ENCODE measurements at regions not wholly inside any gene's neighbourhood (a gene's known extent, or its start where the extent isn't known, plus 50 kb on each side); places are given as distances from the start of the nearest gene placed in this dataset.
"Not testable (repeated sequence)": the region's sequence is repeated elsewhere in the genome, so short reads cannot be mapped to it uniquely, and the experiment has no call there.

DNA sequence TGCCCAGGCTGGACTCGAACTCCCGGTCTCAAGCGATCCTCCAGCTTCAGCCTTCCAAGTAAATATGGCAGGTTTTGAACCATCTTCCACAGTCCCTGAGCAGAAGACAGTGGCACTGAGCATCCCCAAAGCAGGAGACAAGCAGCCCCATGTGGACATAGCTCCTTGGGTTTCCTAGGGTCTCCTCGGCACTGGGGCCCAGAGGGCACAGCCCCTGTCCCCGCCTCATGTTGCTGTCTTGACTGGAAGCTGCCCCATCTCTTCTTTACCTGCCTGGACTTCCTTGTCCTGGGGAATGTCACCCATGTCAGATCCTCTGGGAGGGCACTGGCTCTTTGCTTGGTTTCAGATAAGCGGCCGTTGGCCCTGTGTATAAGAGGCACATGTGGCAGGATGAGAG, 263.7 kb upstream of the RAB4A start:
- DNase-seq (ENCODE audit: low read depth, low spot score), result no peak
- Mint-ChIP-seq H3K9me3 (no peaks in the 10 kb centered on the region), H3K27me3 (ENCODE audit: low read depth) (peaks cover 77% of the 10 kb centered on the region), H3K27ac (ENCODE audit: unreplicated experiment) (no peak overlapping the region), H3K36me3 (ENCODE audit: low read depth) (no peaks in the 10 kb centered on the region), H3K4me3 (no peak overlapping the region), H3K4me1 (peaks cover 22% of the 10 kb centered on the region)
- TF ChIP-seq CTCF (conservative IDR thresholded peaks at IDR 0.05), result no peak

GRCh38 chr1:229007701-229008100, 263.2 kb upstream of the RAB4A start:
- Mint-ChIP-seq H3K27me3 (ENCODE audit: low read depth) (peaks cover 76% of the 10 kb centered on the region), H3K4me1 (peaks cover 17% of the 10 kb centered on the region), H3K27ac (ENCODE audit: unreplicated experiment) (no peak overlapping the region), H3K9me3 (no peaks in the 10 kb centered on the region), H3K36me3 (ENCODE audit: low read depth) (no peaks in the 10 kb centered on the region), H3K4me3 (no peak overlapping the region)
- no peak for DNase-seq (ENCODE audit: low read depth, low spot score)
- TF ChIP-seq CTCF (conservative IDR thresholded peaks at IDR 0.05), result no peak

DNA sequence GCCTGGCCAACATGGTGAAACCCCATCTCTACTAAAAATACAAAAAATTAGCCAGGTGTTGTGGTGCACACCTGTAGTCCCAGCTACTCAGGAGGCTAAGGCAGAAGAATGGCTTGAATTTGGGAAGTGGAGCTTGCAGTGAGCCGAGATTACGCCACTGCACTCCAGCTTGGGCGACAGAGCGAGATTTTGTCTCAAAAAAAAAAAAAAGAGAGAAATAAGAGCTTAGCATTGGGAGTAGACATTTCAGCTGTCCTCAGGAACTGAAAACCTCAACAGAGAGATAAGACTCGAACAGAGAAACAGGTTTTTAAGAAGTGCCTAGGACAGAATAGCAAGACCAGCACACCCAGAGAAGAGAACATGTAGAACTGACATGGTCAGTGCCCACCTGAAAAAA, 262.6 kb upstream of the RAB4A start:
- H3K4me1 Mint-ChIP-seq, result peaks cover 11% of the 10 kb centered on the region
- DNase-seq (ENCODE audit: low read depth, low spot score); H3K27ac Mint-ChIP-seq (ENCODE audit: unreplicated experiment); H3K36me3 Mint-ChIP-seq (ENCODE audit: low read depth); H3K4me3 Mint-ChIP-seq; H3K9me3 Mint-ChIP-seq: not testable (repeated sequence)
- peaks cover 74% of the 10 kb centered on the region for H3K27me3 Mint-ChIP-seq (ENCODE audit: low read depth)

DNA sequence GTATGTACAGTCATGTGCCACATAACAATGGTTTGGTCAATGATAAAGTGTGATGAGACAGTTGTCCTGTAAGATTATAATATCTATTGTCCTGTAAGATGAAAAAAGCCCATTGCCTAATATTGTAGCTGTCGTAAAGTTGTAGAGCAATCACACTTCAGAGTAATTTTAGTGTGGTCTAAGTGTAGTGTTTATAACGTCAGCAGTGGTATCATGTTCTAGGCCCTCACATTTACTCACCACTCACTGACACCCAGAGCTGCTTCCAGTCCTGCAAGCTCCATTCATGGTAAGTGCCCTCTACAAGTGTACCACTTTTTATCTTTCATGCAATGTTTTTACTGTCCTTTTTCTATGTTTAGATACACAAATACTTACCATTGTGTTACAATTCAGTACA, 259.9 kb upstream of the RAB4A start:
- Mint-ChIP-seq H3K36me3 (ENCODE audit: low read depth) (no peaks in the 10 kb centered on the region), H3K27me3 (ENCODE audit: low read depth) (peaks cover 52% of the 10 kb centered on the region), H3K9me3 (no peaks in the 10 kb centered on the region), H3K4me1 (no peaks in the 10 kb centered on the region), H3K4me3 (no peak overlapping the region), H3K27ac (ENCODE audit: unreplicated experiment) (no peak overlapping the region)
- no peak for TF ChIP-seq CTCF (conservative IDR thresholded peaks at IDR 0.05)
- DNase-seq (ENCODE audit: low read depth, low spot score), result no peak

- no peaks in the 10 kb centered on the region for H3K36me3 Mint-ChIP-seq (ENCODE audit: low read depth)
- no peaks in the 10 kb centered on the region for H3K4me1 Mint-ChIP-seq
- H3K4me3 Mint-ChIP-seq, result no peak overlapping the region
- no peaks in the 10 kb centered on the region for H3K9me3 Mint-ChIP-seq
- DNase-seq (ENCODE audit: low read depth, low spot score), result no peak
- no peak for TF ChIP-seq CTCF (conservative IDR thresholded peaks at IDR 0.05)
- peaks cover 40% of the 10 kb centered on the region for H3K27me3 Mint-ChIP-seq (ENCODE audit: low read depth)
- H3K27ac Mint-ChIP-seq (ENCODE audit: unreplicated experiment), result no peak overlapping the region
Measured at GRCh38 chr1:229012823-229013222, 258.1 kb upstream of the RAB4A start.

DNA sequence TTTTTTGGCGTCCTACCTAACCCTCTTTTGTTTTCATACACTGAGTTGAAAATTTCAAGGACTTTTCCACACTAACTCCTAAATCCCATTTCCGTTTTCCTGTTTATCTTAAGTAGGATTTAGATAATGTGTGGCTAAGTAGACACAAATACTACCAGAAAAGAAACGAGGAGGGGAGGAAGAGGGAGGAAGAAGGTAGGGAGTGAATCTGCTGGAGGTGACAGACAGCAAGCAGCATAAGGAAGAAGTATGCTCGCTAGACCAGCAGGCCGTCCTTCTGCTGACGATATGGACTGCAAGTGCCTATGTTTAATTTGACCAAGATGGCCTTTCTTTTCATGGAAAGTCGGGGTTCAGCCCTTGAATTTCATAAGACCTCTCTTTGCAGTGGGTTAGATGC, 256.9 kb upstream of the RAB4A start:
- no peaks in the 10 kb centered on the region for H3K36me3 Mint-ChIP-seq (ENCODE audit: low read depth)
- H3K9me3 Mint-ChIP-seq, result no peaks in the 10 kb centered on the region
- no peak for TF ChIP-seq CTCF (conservative IDR thresholded peaks at IDR 0.05)

More for the DNA sequence above, 256.9 kb upstream of the RAB4A start:
- Mint-ChIP-seq H3K4me3 (no peak overlapping the region), H3K27me3 (ENCODE audit: low read depth) (peaks cover 29% of the 10 kb centered on the region), H3K4me1 (no peaks in the 10 kb centered on the region), H3K27ac (ENCODE audit: unreplicated experiment) (no peak overlapping the region)
- no peak for DNase-seq (ENCODE audit: low read depth, low spot score)

All from neural crest cell (in vitro differentiated cells).